MM.1S (cell line): ENCODE measurements at regions not wholly inside any gene's neighbourhood (a gene's known extent, or its start where the extent isn't known, plus 50 kb on each side); places are given as distances from the start of the nearest gene placed in this dataset.

Experiments used
- DNase-seq: peaks from one replicate; pipeline ENCODE4 v3.0.0-alpha.2; 2015
- H2AFZ ChIP-seq: fragments of 300-600 bp; sonication (generic); 2 replicates; pipeline ENCODE4 v1.6.0; 2016; ENCODE audit warnings: antibody characterized with exemption, low read length
- H3F3A ChIP-seq: fragments of 300-600 bp; sonication (generic); 2 replicates; pipeline ENCODE4 v1.6.1; 2016; ENCODE audit warnings: mild to moderate bottlenecking, antibody characterized with exemption, low read length, moderate library complexity, mixed read lengths; ENCODE audit not compliant: insufficient read depth
- H3K27ac ChIP-seq: fragments of 300-600 bp; sonication (generic); 2 replicates; pipeline ENCODE4 v1.5.1; 2016; ENCODE audit warnings: mild to moderate bottlenecking, low read length
- H3K27me3 ChIP-seq: fragments of 300-600 bp; sonication (generic); replicated peaks from 2 replicates; pipeline ENCODE4 v1.6.0; 2016; ENCODE audit warnings: low read length; ENCODE audit not compliant: insufficient read depth
- H3K36me3 ChIP-seq: fragments of 300-600 bp; sonication (generic); replicated peaks from 2 replicates; pipeline ENCODE4 v1.6.1; 2016; ENCODE audit warnings: mild to moderate bottlenecking, low read length, mixed read lengths; ENCODE audit not compliant: insufficient read depth
- H3K4me1 ChIP-seq: fragments of 300-600 bp; sonication (generic); 2 replicates; pipeline ENCODE4 v1.6.1; 2016; ENCODE audit warnings: low read length, mixed read lengths
- H3K4me2 ChIP-seq: fragments of 300-600 bp; sonication (generic); 2 replicates; pipeline ENCODE4 v1.6.0; 2016; ENCODE audit warnings: low read depth, low read length
- H3K4me3 ChIP-seq: fragments of 300-600 bp; sonication (generic); 2 replicates; pipeline ENCODE4 v1.5.1; 2016; ENCODE audit warnings: low read length, mixed read lengths
- H3K79me2 ChIP-seq: fragments of 300-600 bp; sonication (generic); 2 replicates; pipeline ENCODE4 v1.6.1; 2016; ENCODE audit warnings: mixed run types, low read length, mixed read lengths
- H3K9ac ChIP-seq: fragments of 300-600 bp; sonication (generic); 2 replicates; pipeline ENCODE4 v1.6.1; 2016; ENCODE audit warnings: low read length, mixed read lengths
- H3K9me2 ChIP-seq: fragments of 300-600 bp; sonication (generic); replicated peaks from 2 replicates; pipeline ENCODE4 v1.6.1; 2016; ENCODE audit warnings: mild to moderate bottlenecking, low read length, mixed read lengths; ENCODE audit not compliant: insufficient read depth
- H3K9me3 ChIP-seq: fragments of 300-600 bp; sonication (generic); replicated peaks from 2 replicates; pipeline ENCODE4 v1.6.1; 2016; ENCODE audit warnings: mild to moderate bottlenecking, low read length, mixed read lengths; ENCODE audit not compliant: insufficient read depth
- H4K20me1 ChIP-seq: fragments of 300-600 bp; sonication (generic); 2 replicates; pipeline ENCODE4 v1.6.1; 2016; ENCODE audit warnings: mild to moderate bottlenecking, low read length, moderate library complexity, mixed read lengths; ENCODE audit not compliant: insufficient read depth
- EZH2 ChIP-seq: fragments of 300-600 bp; sonication (generic); optimal IDR thresholded peaks from 2 replicates; pipeline ENCODE3; 2017; ENCODE audit warnings: low read depth, mild to moderate bottlenecking, antibody characterized with exemption, low read length, mixed read lengths
- EZH2phosphoT487 ChIP-seq: fragments of 300-600 bp; sonication (generic); IDR thresholded peaks from 2 replicates; pipeline ENCODE4 v1.6.1; 2018; ENCODE audit warnings: antibody characterized with exemption, low read length
- TF ChIP-seq, protein P1 (sequence below): fragments of 300-600 bp; sonication (generic); IDR thresholded peaks from 2 replicates; pipeline ENCODE4 v1.5.1; 2016; ENCODE audit warnings: antibody characterized with exemption, low read length, mixed read lengths

DNA sequence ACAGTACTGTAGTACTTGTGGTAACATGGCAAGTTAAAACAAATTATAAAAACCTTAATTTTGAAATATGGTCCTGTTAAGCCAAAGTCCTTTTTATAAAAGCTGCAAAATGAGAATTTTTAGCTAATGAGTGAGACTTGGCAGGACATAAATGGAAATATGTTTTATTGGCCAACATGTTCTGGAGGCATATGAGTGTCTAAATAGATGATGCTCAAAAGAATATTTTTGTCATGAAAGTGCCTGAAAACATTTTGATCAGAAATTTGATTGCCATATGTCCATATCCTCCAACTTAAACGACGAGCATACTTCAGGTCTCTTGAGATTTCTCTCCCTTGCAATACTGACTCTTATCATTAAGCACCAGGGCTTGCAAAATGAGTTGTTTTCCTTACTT lies 972.6 kb downstream of the TMTC2 start:
- Histone ChIP-seq H3K79me2 (no peaks in the 10 kb centered on the region), H2AFZ (no peak overlapping the region), H3K4me3 (no peak overlapping the region), H3K4me1 (no peaks in the 10 kb centered on the region), H3K9me3 (no peaks in the 10 kb centered on the region), H3K36me3 (no peaks in the 10 kb centered on the region), H3K27ac (no peak overlapping the region), H3K9me2 (no peaks in the 10 kb centered on the region), H4K20me1 (no peaks in the 10 kb centered on the region), H3K4me2 (no peak overlapping the region), H3K9ac (no peak overlapping the region), H3F3A (no peaks in the 10 kb centered on the region), H3K27me3 (no peaks in the 10 kb centered on the region)
- no peak for TF ChIP-seq EZH2
- TF ChIP-seq, protein P1, sequence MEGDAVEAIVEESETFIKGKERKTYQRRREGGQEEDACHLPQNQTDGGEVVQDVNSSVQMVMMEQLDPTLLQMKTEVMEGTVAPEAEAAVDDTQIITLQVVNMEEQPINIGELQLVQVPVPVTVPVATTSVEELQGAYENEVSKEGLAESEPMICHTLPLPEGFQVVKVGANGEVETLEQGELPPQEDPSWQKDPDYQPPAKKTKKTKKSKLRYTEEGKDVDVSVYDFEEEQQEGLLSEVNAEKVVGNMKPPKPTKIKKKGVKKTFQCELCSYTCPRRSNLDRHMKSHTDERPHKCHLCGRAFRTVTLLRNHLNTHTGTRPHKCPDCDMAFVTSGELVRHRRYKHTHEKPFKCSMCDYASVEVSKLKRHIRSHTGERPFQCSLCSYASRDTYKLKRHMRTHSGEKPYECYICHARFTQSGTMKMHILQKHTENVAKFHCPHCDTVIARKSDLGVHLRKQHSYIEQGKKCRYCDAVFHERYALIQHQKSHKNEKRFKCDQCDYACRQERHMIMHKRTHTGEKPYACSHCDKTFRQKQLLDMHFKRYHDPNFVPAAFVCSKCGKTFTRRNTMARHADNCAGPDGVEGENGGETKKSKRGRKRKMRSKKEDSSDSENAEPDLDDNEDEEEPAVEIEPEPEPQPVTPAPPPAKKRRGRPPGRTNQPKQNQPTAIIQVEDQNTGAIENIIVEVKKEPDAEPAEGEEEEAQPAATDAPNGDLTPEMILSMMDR, result no peak
- no peak for TF ChIP-seq EZH2phosphoT487
- DNase-seq, result no peak

DNA sequence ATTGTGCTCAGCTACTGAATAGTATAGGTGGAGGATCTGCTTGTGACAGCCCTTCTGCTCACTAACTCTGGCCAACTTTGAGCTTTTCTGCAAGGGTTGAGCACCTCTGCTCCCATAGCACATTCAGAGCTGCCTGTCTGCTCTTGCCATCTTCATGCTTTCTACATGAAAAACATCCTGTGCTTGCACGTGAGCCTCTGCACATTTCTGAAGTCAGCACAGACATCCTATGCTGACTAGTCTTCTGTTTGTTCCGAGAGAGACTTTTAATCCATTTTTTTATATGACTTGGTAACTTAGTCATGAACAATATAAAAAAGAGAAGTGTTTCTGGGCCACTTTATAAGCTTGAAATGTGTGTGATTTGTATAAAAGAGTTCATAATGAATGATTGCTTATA lies 969.3 kb downstream of the TMTC2 start:
- no peaks in the 10 kb centered on the region for H3K9me3 ChIP-seq
- H3K4me3 ChIP-seq, result no peak overlapping the region
- no peaks in the 10 kb centered on the region for H3K27me3 ChIP-seq
- no peaks in the 10 kb centered on the region for H3K36me3 ChIP-seq
- H4K20me1 ChIP-seq, result no peaks in the 10 kb centered on the region
- H3K79me2 ChIP-seq, result no peaks in the 10 kb centered on the region
- H3K27ac ChIP-seq, result no peak overlapping the region
- no peak overlapping the region for H3K9ac ChIP-seq
- H3K9me2 ChIP-seq, result no peaks in the 10 kb centered on the region
- DNase-seq, result no peak
- H3K4me1 ChIP-seq, result no peaks in the 10 kb centered on the region
- no peak overlapping the region for H2AFZ ChIP-seq
- H3K4me2 ChIP-seq, result no peak overlapping the region
- TF ChIP-seq, protein P1, result no peak
- TF ChIP-seq EZH2phosphoT487, result no peak
- TF ChIP-seq EZH2, result no peak
- no peaks in the 10 kb centered on the region for H3F3A ChIP-seq

DNA sequence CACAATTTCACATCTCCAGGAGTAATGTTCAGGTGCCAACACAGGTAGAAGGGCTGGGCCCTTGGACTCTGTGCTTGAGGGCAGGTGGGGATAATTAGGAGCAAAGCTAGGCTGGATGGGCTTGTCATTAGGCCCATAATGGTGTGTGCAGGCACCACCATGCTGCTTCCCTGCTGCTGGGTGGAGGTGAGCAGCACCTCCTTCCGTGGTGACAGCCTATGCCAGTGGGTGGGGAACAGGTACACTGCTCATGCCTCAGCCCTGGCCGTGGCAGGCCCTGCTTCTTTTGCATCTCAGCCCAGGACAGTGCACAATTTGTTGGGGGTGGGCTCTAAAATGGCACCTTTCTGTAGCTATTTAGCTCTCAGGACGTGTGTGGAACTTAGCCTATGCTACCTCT lies 955.5 kb downstream of the TMTC2 start:
- Histone ChIP-seq H3K27me3 (no peaks in the 10 kb centered on the region), H3K4me2 (no peak overlapping the region), H3K27ac (no peak overlapping the region), H3K36me3 (no peaks in the 10 kb centered on the region), H3K9ac (no peak overlapping the region), H3K9me2 (no peaks in the 10 kb centered on the region), H4K20me1 (no peaks in the 10 kb centered on the region), H3K4me3 (no peak overlapping the region), H2AFZ (no peak overlapping the region), H3K9me3 (no peaks in the 10 kb centered on the region), H3K4me1 (no peaks in the 10 kb centered on the region), H3K79me2 (no peaks in the 10 kb centered on the region), H3F3A (no peaks in the 10 kb centered on the region)
- no peak for TF ChIP-seq EZH2phosphoT487
- no peak for DNase-seq

DNA sequence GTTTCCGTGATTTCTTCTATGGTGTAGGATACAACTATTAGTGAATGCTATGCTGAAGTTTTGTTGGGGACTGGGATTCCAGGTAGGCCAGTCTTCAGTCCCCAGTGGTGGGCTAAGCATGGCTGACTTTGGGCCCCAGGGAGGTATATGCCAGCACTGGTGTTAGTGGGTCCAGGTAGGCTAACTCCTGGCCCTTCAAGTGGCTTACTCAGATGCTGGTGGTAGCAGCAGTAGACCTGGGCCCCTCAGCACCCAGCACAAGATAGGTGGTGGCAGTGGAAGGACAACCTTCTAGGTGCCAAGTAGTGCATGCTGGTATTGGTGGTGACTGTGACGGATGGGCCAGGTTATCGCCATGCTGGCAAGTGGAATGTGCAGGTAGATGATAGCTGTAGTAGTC lies 955.1 kb downstream of the TMTC2 start:
- Histone ChIP-seq H3K27me3 (no peaks in the 10 kb centered on the region), H3K79me2 (no peaks in the 10 kb centered on the region), H3K9me3 (no peaks in the 10 kb centered on the region), H2AFZ (no peak overlapping the region), H3K9me2 (no peaks in the 10 kb centered on the region), H3K4me2 (no peak overlapping the region), H3K4me3 (no peak overlapping the region), H3K36me3 (no peaks in the 10 kb centered on the region), H3K27ac (no peak overlapping the region), H3K9ac (no peak overlapping the region), H3F3A (no peaks in the 10 kb centered on the region), H4K20me1 (no peaks in the 10 kb centered on the region), H3K4me1 (no peaks in the 10 kb centered on the region)
- DNase-seq, result no peak
- TF ChIP-seq, protein P1, result no peak
- no peak for TF ChIP-seq EZH2
- TF ChIP-seq EZH2phosphoT487, result no peak
